Raji (cell line): ENCODE measurements at regions not wholly inside any gene's neighbourhood (a gene's known extent, or its start where the extent isn't known, plus 50 kb on each side); places are given as distances from the start of the nearest gene placed in this dataset.
A peak's percentile ranks its signal among the peaks of the same experiment; 100 is the strongest.

Experiments used
- POLR2A ChIP-seq: IDR thresholded peaks from 2 replicates; pipeline ENCODE4 v1.6.1; 2011; ENCODE audit warnings: low read depth, low read length, control low read depth; ENCODE audit not compliant: insufficient read depth

DNA sequence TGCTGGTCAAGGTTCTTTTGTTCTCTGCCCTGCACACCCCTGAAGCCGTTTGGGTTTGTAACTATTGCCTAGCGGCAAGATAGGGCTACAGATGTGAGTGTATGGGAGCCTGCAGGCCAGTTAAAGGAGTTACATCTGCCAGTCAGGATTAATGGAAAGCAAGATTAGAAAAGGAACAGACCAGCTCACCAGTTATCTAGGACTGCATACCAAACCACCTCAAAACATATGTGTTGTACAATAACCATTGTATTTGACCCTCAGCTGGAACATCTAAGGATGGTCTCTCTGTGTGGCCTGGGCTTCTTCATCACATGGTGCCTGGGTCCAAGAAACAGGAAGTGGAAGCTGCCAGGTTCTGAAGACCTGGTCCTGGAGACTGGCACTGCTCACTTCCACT, 52.5 kb upstream of the FBXO28 start:
- TF ChIP-seq POLR2A: no peak

DNA sequence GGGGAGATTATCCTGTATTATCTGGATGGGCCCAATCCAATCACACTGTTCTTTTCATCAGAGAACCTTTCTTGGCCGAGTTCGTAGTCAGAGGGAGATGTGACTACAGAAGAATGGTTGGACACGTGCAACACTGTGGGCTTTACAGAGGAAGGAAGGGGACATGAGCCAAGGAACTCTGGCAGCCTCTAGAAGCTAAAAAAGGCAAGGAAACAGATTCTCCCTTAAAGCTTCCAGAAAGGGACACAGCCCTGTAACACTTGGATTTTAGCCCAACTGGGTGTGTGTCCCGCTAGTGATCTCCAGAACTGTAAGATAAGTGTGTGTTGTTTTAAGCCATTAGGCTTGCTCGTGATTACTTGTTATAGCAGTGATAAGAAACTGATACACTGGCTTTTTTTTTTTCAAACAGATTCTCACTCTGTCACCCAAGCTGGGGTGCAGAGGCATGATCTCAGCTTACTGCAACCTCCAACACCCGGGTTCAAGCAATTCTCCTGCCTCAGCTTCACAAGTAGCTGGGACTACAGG, 53.9 kb upstream of the FBXO28 start:
- no peak for TF ChIP-seq POLR2A

GRCh38 chr1:224058303-224058702, 55.6 kb upstream of the FBXO28 start:
- no peak for TF ChIP-seq POLR2A

DNA sequence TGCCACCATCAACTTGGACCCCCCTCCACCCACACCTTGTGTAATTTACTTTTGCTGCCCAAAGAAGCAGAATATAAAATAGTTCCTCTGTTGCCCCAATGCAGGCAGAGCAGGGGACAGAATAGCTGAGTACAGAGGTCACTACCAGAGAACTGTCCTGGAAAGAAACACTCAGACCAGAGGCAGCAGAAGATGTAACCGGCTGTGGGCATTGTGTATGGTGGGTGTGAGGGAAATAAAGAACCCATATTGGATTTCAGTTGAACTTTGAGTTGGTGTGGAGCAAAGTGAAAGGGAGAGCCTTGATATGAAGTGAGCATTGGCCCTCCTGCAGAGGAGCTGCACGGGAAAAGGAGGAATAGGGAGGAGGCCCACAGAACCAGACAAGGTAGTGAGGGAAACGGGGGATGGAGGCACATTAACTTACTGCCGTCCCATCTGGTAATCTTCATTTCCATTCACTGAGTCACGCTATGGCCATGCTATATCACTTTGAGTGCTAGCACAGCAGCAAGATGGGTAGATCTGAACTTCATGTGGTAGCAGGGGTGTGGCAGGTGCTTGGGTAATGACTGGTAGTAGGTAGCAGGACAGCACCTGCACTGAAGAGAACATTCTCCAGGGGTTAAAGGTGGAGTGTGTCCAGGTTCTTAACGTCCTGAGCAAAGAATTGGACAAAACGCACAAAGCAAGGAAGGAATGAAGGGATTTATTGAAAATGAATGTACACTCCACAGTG, 56.3 kb upstream of the FBXO28 start:
- TF ChIP-seq POLR2A: no peak

- no peak for TF ChIP-seq POLR2A
Measured at GRCh38 chr1:224054611-224055010, 59.3 kb upstream of the FBXO28 start.

DNA sequence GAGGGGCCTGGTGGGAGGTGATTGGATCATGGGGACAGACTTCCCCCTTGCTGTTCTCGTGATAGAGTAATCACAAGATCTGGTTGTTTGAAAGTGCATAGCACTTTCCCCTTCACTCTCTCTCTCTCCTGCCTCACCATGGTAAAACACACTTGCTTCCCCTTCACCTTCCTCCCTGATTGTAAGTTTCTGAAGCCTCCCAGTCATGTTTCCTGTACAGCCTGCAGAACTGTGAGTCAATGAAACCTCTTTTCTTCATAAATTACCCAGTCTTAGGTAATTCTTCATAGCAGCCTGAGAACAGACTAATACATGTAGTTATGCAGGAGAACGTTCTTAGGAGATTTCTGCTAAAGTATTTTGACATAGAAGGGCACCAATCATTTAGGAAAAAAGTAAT, 59.9 kb upstream of the FBXO28 start:
- TF ChIP-seq POLR2A: no peak

GRCh38 chr1:224053456-224053855, 60.5 kb upstream of the FBXO28 start:
- no peak for TF ChIP-seq POLR2A

GRCh38 chr1:224052772-224053171, 61.1 kb upstream of the FBXO28 start:
- no peak for TF ChIP-seq POLR2A

- TF ChIP-seq POLR2A: no peak
Measured at GRCh38 chr1:224051086-224051406, 62.9 kb upstream of the FBXO28 start.

- no peak for TF ChIP-seq POLR2A
Measured at GRCh38 chr1:224047538-224047937, 66.4 kb upstream of the FBXO28 start.

GRCh38 chr1:224045556-224045955, 68.4 kb upstream of the FBXO28 start:
- no peak for TF ChIP-seq POLR2A

DNA sequence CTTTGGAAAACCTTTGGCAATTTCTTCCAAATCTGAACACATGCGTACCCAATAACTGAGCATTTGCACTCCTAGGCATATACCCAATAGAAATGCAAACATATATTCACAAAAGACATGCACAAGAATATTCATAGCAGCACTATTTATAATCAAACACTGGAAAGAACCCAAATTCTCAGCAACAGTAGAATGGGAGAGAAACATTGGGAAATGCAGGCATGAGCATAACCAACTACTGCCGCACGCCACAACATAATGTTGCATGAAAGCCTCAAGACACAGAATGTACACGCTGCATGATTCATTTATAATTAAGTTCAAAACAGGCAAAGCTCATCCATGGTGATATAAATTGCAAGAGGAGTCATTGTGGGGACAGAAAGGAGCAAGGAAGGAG, 69.5 kb upstream of the FBXO28 start:
- no peak for TF ChIP-seq POLR2A

- no peak for TF ChIP-seq POLR2A
Measured at GRCh38 chr1:224042557-224043118, 71.3 kb upstream of the FBXO28 start.

DNA sequence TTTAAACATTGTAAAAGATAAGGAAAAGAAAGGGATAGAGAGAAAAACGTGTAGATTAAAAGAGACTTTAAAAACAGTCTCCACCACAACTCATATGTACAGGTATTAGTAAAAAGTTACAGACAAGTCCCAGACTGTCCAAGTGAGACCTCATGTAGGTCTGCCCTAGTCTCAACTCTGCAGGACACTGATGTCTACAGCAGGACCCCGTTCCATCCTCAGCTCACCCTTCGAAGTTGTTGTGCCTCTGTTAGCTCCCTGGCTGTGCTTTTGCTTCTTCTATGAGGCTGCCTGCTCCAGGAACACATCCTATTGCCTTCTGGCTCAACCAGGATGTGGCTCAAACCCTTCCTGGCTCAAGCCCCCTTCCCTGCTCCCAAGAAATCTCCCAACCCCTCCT, 72.9 kb upstream of the FBXO28 start:
- TF ChIP-seq POLR2A: no peak

- no peak for TF ChIP-seq POLR2A
Measured at GRCh38 chr1:224014330-224014649, 99.6 kb upstream of the FBXO28 start.

GRCh38 chr1:223992456-223993246, 121.3 kb upstream of the FBXO28 start:
- peak; percentile 57; the same call in 1 of the 2 replicates for TF ChIP-seq POLR2A
